Stimulated activated CD4-positive, alpha-beta T cell treated with anti-CD3 and anti-CD28 coated beads, TNF-alpha, amount 100 ng/mL, for 48 hours (primary cell): ENCODE measurements at regions not wholly inside any gene's neighbourhood (a gene's known extent, or its start where the extent isn't known, plus 50 kb on each side); places are given as distances from the start of the nearest gene placed in this dataset.

Experiments
- DNase-seq, 3 donors: peaks; one replicate each; pipeline ENCODE4 v3.0.0-alpha.2; 2020; ENCODE audit warnings: low read depth in 3 of 3

- DNase-seq, result no peak
Observed at GRCh38 chr14:100658181-100658886, 68.4 kb upstream of the DLK1 start.

GRCh38 chr14:100659345-100660001 lies 67.2 kb upstream of the DLK1 start:
- no peak for DNase-seq

GRCh38 chr14:100660498-100660881 lies 66.2 kb upstream of the DLK1 start:
- no peak for DNase-seq

GRCh38 chr14:100660882-100661635 lies 65.6 kb upstream of the DLK1 start:
- DNase-seq, result no peak

- DNase-seq, result peak; percentile 32 to 49 (median 41)
Observed at GRCh38 chr14:100662879-100663760, 63.6 kb upstream of the DLK1 start.

- DNase-seq, result no peak
Observed at GRCh38 chr14:100663761-100664052, 63.0 kb upstream of the DLK1 start.

- no peak for DNase-seq
Observed at GRCh38 chr14:100664231-100664630, 62.5 kb upstream of the DLK1 start.

GRCh38 chr14:100664841-100665510 lies 61.7 kb upstream of the DLK1 start:
- no peak for DNase-seq

- DNase-seq, result no peak
Observed at GRCh38 chr14:100665511-100666032, 61.1 kb upstream of the DLK1 start.

GRCh38 chr14:100666403-100666802 lies 60.3 kb upstream of the DLK1 start:
- DNase-seq, result no peak

- DNase-seq, result no peak
Observed at GRCh38 chr14:100666851-100667250, 59.8 kb upstream of the DLK1 start.

- no peak for DNase-seq
Observed at GRCh38 chr14:100667656-100668055, 59.0 kb upstream of the DLK1 start.

- DNase-seq, result no peak
Observed at GRCh38 chr14:100668352-100668751, 58.3 kb upstream of the DLK1 start.

- no peak for DNase-seq
Observed at GRCh38 chr14:100669011-100669412, 57.7 kb upstream of the DLK1 start.

GRCh38 chr14:100669468-100669867 lies 57.2 kb upstream of the DLK1 start:
- DNase-seq, result no peak

- no peak for DNase-seq
Observed at GRCh38 chr14:100670017-100670752, 56.5 kb upstream of the DLK1 start.

- no peak for DNase-seq
Observed at GRCh38 chr14:100670753-100671049, 56.0 kb upstream of the DLK1 start.

- DNase-seq, result no peak
Observed at GRCh38 chr14:100671386-100671901, 55.2 kb upstream of the DLK1 start.

GRCh38 chr14:100671906-100672305 lies 54.8 kb upstream of the DLK1 start:
- DNase-seq, result no peak

GRCh38 chr14:100673085-100673806 lies 53.4 kb upstream of the DLK1 start:
- DNase-seq, result no peak
